ENCODE measurements at regions not wholly inside any gene's neighbourhood (a gene's known extent, or its start where the extent isn't known, plus 50 kb on each side); places are given as distances from the start of the nearest gene placed in this dataset.

- TF ChIP-seq EZH2 (IDR thresholded peaks at IDR 0.05; ENCODE audit: low read depth, low read length, severe bottlenecking) (no peak), RXRA (IDR thresholded peaks at IDR 0.05; ENCODE audit: insufficient read depth, low read depth, low read length) (no peak), GTF2F1 (IDR thresholded peaks at IDR 0.05; ENCODE audit: borderline replicate concordance, low read depth, low read length) (no peak)
Observed at GRCh38 chr1:55893155-55893554, 678.0 kb upstream of the USP24 start.
